GM12864 (cell line): ENCODE measurements at regions not wholly inside any gene's neighbourhood (a gene's known extent, or its start where the extent isn't known, plus 50 kb on each side); places are given as distances from the start of the nearest gene placed in this dataset.
A peak's percentile ranks its signal among the peaks of the same experiment; 100 is the strongest.

Experiments
- DNase-seq: peaks from one replicate; pipeline ENCODE4 v3.0.0-alpha.2; 2011; ENCODE audit warnings: low read depth
- H3K4me3 ChIP-seq: 2 replicates; pipeline ENCODE4 v1.5.1; 2011; ENCODE audit warnings: mild to moderate bottlenecking, low read depth, low read length, control low read depth
- CTCF ChIP-seq: IDR thresholded peaks from 2 replicates; pipeline ENCODE4 v1.5.1; 2011; ENCODE audit warnings: low read depth, mild to moderate bottlenecking, moderate library complexity, low read length, control low read depth, inconsistent platforms; ENCODE audit errors: missing control alignments

GRCh38 chr2:18154812-18155211 is 276.3 kb downstream of the KCNS3 start:
- no peak overlapping the region for H3K4me3 ChIP-seq
- TF ChIP-seq CTCF: no peak
- DNase-seq: no peak

GRCh38 chr2:18154259-18154658 is 275.8 kb downstream of the KCNS3 start:
- no peak for DNase-seq
- no peak for TF ChIP-seq CTCF
- H3K4me3 ChIP-seq: no peak overlapping the region

GRCh38 chr2:18153741-18154140 is 275.3 kb downstream of the KCNS3 start:
- no peak for DNase-seq
- TF ChIP-seq CTCF: no peak
- H3K4me3 ChIP-seq: no peak overlapping the region

GRCh38 chr2:18151237-18151636 is 272.8 kb downstream of the KCNS3 start:
- H3K4me3 ChIP-seq: no peak overlapping the region
- no peak for TF ChIP-seq CTCF
- DNase-seq: no peak

- H3K4me3 ChIP-seq: no peak overlapping the region
- peak; percentile 68 for TF ChIP-seq CTCF
- DNase-seq: peak; percentile 4
Measured at GRCh38 chr2:18149660-18150246, 271.3 kb downstream of the KCNS3 start.

GRCh38 chr2:18136881-18137475 is 258.5 kb downstream of the KCNS3 start:
- no peak overlapping the region for H3K4me3 ChIP-seq
- TF ChIP-seq CTCF: no peak
- DNase-seq: no peak

GRCh38 chr2:18133310-18133709 is 254.8 kb downstream of the KCNS3 start:
- no peak overlapping the region for H3K4me3 ChIP-seq
- no peak for TF ChIP-seq CTCF
- no peak for DNase-seq
